GM23338 (cell line): ENCODE measurements at regions not wholly inside any gene's neighbourhood (a gene's known extent, or its start where the extent isn't known, plus 50 kb on each side); places are given as distances from the start of the nearest gene placed in this dataset.

ENCODE experiments used
- CREB1 ChIP-seq: fragments of 250-450 bp; sonication (Bioruptor Pico); IDR thresholded peaks from 2 replicates; pipeline ENCODE4 v1.5.0; 2020; ENCODE audit warnings: low read depth, mild to moderate bottlenecking, moderate library complexity
- EZH2 ChIP-seq: fragments of 200-600 bp; sonication (generic); IDR thresholded peaks from one replicate; pipeline ENCODE4 v1.8.0; 2017; ENCODE audit warnings: antibody characterized with exemption, mild to moderate bottlenecking, low read depth; ENCODE audit not compliant: unreplicated experiment
- EZH2phosphoT487 ChIP-seq: fragments of 200-600 bp; sonication (generic); IDR thresholded peaks from one replicate; pipeline ENCODE4 v1.8.1; 2018; ENCODE audit warnings: antibody characterized with exemption; ENCODE audit not compliant: unreplicated experiment
- JUNB ChIP-seq: IDR thresholded peaks from one replicate; pipeline ENCODE4 v1.6.1; 2016; ENCODE audit warnings: antibody characterized with exemption; ENCODE audit not compliant: unreplicated experiment
- NANOG ChIP-seq: IDR thresholded peaks from 2 replicates; pipeline ENCODE4 v1.6.1; 2016; ENCODE audit warnings: antibody characterized with exemption, borderline replicate concordance
- ZNF114 ChIP-seq: fragments of 250-450 bp; sonication (Bioruptor Pico); IDR thresholded peaks from 2 replicates; pipeline ENCODE4 v1.5.0; 2020; ENCODE audit warnings: mild to moderate bottlenecking, moderate library complexity
- ZNF331 ChIP-seq: fragments of 250-450 bp; sonication (Bioruptor Pico); IDR thresholded peaks from 2 replicates; pipeline ENCODE4 v1.5.0; 2020; ENCODE audit warnings: low read depth, mild to moderate bottlenecking, moderate library complexity
- ZNF462 ChIP-seq: fragments of 250-450 bp; sonication (Bioruptor Pico); IDR thresholded peaks from 2 replicates; pipeline ENCODE4 v1.5.0; 2020; ENCODE audit warnings: mild to moderate bottlenecking, moderate library complexity
- TF ChIP-seq, protein P1 (sequence below): IDR thresholded peaks from 2 replicates; pipeline ENCODE4 v1.6.1; 2016; ENCODE audit warnings: antibody characterized with exemption
- TF ChIP-seq, protein P2 (sequence below), 2 experiments: fragments of 200-600 bp in 1 of 2; sonication (generic) in 1 of 2; conservative IDR thresholded peaks; 2 replicates each; pipeline versions ENCODE4 v1.5.1 to v1.6.1; 2016 to 2017; ENCODE audit warnings: antibody characterized with exemption in 2 of 2, low read depth in 2 of 2, mild to moderate bottlenecking in 2 of 2, moderate library complexity in 1 of 2

DNA sequence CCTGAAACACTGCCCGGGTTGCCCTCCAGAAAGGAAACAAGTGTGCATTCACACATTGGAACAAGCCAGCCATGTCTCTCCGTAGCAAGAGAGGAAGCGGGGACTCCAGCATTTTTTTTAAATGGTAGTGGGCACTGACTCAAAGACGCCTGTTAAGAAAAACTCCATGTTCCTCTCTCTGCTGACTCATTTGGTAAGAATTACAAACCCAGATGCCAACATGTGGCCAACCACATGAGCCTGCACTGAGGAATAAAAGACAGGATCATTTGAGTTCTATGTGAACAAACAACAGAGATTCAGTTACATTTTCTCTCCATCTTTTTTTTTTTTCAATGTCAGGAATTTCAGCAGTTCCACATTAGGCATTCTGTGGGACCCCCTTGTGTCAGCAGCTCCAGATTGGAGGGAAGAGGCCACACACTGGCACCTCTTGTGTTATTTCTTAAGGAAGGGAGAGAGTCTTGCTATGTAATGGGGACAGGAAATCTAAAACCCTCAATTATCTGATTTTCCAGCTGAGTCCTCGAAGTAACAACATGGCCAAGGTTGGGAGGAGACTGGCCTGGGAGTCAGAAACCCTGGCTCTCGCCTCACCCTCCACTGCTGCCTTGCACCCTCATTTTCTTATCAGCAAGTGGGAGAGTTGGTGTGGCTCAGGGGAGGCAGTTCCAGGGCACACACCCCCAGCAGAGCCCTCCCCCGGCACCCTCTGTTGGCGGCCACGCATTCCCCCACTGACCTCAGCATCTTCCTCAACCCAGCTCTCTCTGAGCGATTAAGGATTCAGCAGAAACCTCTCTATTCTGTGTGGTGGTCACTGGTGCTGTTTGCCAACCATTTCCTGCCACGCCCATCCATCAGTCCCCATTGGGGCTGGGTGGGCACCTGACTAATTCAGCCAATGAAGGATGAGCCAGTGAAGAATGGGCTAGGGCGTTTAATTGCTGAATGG is 173.0 kb downstream of the FOXL1 start (continued):
- no peak for TF ChIP-seq ZNF462 (CRISPR knock-in tag)
- TF ChIP-seq EZH2phosphoT487, result no peak
- TF ChIP-seq ZNF331 (CRISPR knock-in tag), result no peak
- TF ChIP-seq CREB1 (CRISPR knock-in tag), result no peak
- TF ChIP-seq NANOG, result no peak
- TF ChIP-seq JUNB, result no peak
- no peak for TF ChIP-seq EZH2
- TF ChIP-seq ZNF114 (CRISPR knock-in tag), result no peak
- TF ChIP-seq, protein P1, sequence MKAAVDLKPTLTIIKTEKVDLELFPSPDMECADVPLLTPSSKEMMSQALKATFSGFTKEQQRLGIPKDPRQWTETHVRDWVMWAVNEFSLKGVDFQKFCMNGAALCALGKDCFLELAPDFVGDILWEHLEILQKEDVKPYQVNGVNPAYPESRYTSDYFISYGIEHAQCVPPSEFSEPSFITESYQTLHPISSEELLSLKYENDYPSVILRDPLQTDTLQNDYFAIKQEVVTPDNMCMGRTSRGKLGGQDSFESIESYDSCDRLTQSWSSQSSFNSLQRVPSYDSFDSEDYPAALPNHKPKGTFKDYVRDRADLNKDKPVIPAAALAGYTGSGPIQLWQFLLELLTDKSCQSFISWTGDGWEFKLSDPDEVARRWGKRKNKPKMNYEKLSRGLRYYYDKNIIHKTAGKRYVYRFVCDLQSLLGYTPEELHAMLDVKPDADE, result no peak
- TF ChIP-seq, protein P2, sequence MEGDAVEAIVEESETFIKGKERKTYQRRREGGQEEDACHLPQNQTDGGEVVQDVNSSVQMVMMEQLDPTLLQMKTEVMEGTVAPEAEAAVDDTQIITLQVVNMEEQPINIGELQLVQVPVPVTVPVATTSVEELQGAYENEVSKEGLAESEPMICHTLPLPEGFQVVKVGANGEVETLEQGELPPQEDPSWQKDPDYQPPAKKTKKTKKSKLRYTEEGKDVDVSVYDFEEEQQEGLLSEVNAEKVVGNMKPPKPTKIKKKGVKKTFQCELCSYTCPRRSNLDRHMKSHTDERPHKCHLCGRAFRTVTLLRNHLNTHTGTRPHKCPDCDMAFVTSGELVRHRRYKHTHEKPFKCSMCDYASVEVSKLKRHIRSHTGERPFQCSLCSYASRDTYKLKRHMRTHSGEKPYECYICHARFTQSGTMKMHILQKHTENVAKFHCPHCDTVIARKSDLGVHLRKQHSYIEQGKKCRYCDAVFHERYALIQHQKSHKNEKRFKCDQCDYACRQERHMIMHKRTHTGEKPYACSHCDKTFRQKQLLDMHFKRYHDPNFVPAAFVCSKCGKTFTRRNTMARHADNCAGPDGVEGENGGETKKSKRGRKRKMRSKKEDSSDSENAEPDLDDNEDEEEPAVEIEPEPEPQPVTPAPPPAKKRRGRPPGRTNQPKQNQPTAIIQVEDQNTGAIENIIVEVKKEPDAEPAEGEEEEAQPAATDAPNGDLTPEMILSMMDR (conservative IDR thresholded peaks at IDR 0.05; ENCODE audit: low read depth in 2 of 2), result no peak
